Lower leg skin (tissue), 3 donors: ENCODE measurements at regions not wholly inside any gene's neighbourhood (a gene's known extent, or its start where the extent isn't known, plus 50 kb on each side); places are given as distances from the start of the nearest gene placed in this dataset.

ENCODE experiments used
- CTCF ChIP-seq, 3 donors: fragments of 450-650 bp; IDR thresholded peaks; one replicate each; pipeline ENCODE4 v1.5.1; 2016; ENCODE audit warnings: antibody characterized with exemption in 3 of 3, mild to moderate bottlenecking in 3 of 3, moderate library complexity in 2 of 3
- POLR2A ChIP-seq, 2 donors: fragments of 450-650 bp; IDR thresholded peaks; one replicate each; pipeline ENCODE4 v1.6.1; 2016 to 2017; ENCODE audit warnings: antibody characterized with exemption in 2 of 2, mild to moderate bottlenecking in 1 of 2, moderate library complexity in 1 of 2

DNA sequence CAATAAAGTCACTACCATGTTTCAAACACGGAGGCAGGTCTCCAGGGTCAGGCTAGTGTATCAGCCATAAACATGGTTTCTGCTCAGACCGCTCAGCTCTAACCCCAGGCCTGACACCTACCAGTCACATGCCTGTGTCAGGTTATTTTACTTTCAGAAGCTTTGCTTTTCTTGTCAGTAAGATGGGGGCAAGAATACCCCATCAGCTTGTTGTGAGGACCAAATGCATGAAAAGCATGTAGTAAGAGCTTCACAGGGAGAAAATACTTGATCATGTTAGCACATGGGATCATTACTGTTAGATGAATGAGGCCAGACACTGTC is 65.2 kb upstream of the PIM1 start:
- no peak for TF ChIP-seq CTCF (IDR thresholded peaks at IDR 0.05)
- no peak for TF ChIP-seq POLR2A (IDR thresholded peaks at IDR 0.05)
